T-cell (primary cell): ENCODE measurements at regions not wholly inside any gene's neighbourhood (a gene's known extent, or its start where the extent isn't known, plus 50 kb on each side); places are given as distances from the start of the nearest gene placed in this dataset.

Experiments
- ATAC-seq, 4 experiments: fragments of 200-7000 bp in 3 of 4; fragments of 150-1000 bp in 1 of 4; cut with Tn5 transposase; replicated peaks in 1 of 4; 1 replicate in 3 of 4; 2 replicates in 1 of 4; pipeline ENCODE4 v1.10.0; 2021; ENCODE audit warnings: moderate library complexity in 3 of 4, mild to moderate bottlenecking in 2 of 4, moderate number of reproducible peaks in 1 of 4
- CTCF ChIA-PET, 2 donors: fragments of 300-600 bp; sonication (Branson Sonifier 250); formaldehyde crosslinking; loops; one replicate each; lab custom pipeline; 2022; ENCODE audit warnings: antibody characterized with exemption in 2 of 2; lab: Charles Lee
- POLR2A ChIA-PET, 2 donors: fragments of 300-600 bp; sonication (Branson Sonifier 250); formaldehyde crosslinking; loops; one replicate each; lab custom pipeline; 2022; ENCODE audit warnings: antibody characterized with exemption in 2 of 2; lab: Charles Lee
- DNase-seq, 35 experiments: peaks; one replicate each; pipeline versions ENCODE4 v3.0.0 to v3.0.0-alpha.2; 2013 to 2023
- H3K27ac ChIP-seq: one replicate; pipeline ENCODE4 v1.5.1; 2013; ENCODE audit warnings: low read length
- H3K27me3 ChIP-seq, 2 experiments: replicated peaks in 1 of 2; 1 replicate in 1 of 2; 2 replicates in 1 of 2; pipeline versions ENCODE4 v1.6.1 to v1.7.0; 2013; ENCODE audit warnings: low read length in 1 of 2, mixed read lengths in 1 of 2; ENCODE audit not compliant: control insufficient read depth in 2 of 2, insufficient read depth in 2 of 2; ENCODE audit errors: extremely low read depth in 1 of 2
- H3K36me3 ChIP-seq, 2 donors: 1 replicate in 1 of 2; 2 replicates in 1 of 2; pipeline versions ENCODE4 v1.6.1 to v1.7.0; 2013; ENCODE audit warnings: low read length in 1 of 2; ENCODE audit not compliant: control insufficient read depth in 2 of 2, insufficient read depth in 1 of 2; ENCODE audit errors: extremely low read depth in 1 of 2
- H3K4me1 ChIP-seq, 2 experiments: 1 replicate in 1 of 2; 2 replicates in 1 of 2; pipeline versions ENCODE4 v1.6.1 to v1.7.0; 2013; ENCODE audit warnings: low read length in 2 of 2, mixed read lengths in 1 of 2; ENCODE audit not compliant: insufficient read depth in 2 of 2, control insufficient read depth in 1 of 2; ENCODE audit errors: extremely low read depth in 1 of 2
- H3K4me3 ChIP-seq, 2 donors: 1 replicate in 1 of 2; 2 replicates in 1 of 2; pipeline versions ENCODE4 v1.5.1 to v1.7.0; 2013; ENCODE audit warnings: mild to moderate bottlenecking in 2 of 2, low read length in 1 of 2, moderate library complexity in 1 of 2; ENCODE audit not compliant: control insufficient read depth in 1 of 2; ENCODE audit errors: extremely low read depth in 1 of 2
- H3K9me3 ChIP-seq: 2 replicates; pipeline ENCODE4 v1.7.0; 2013
- H3K27ac Mint-ChIP-seq, 2 donors: one replicate each; pipeline ENCODE4 v1.8.0; 2020 to 2021; ENCODE audit warnings: mild to moderate bottlenecking in 2 of 2, mixed read lengths in 2 of 2
- H3K27me3 Mint-ChIP-seq, 2 donors: one replicate each; pipeline ENCODE4 v1.8.0; 2021 to 2022; ENCODE audit warnings: mixed read lengths in 2 of 2
- H3K36me3 Mint-ChIP-seq: one replicate; pipeline ENCODE4 v1.8.0; 2021; ENCODE audit warnings: mixed read lengths
- H3K4me1 Mint-ChIP-seq, 3 donors: one replicate each; pipeline ENCODE4 v1.8.0; 2020 to 2022; ENCODE audit warnings: mixed read lengths in 3 of 3, mild to moderate bottlenecking in 1 of 3
- H3K4me3 Mint-ChIP-seq, 3 donors: one replicate each; pipeline ENCODE4 v1.8.0; 2020 to 2022; ENCODE audit warnings: mild to moderate bottlenecking in 3 of 3, mixed read lengths in 3 of 3, moderate library complexity in 3 of 3
- H3K9me3 Mint-ChIP-seq, 3 donors: one replicate each; pipeline ENCODE4 v1.8.0; 2020 to 2022; ENCODE audit warnings: mixed read lengths in 3 of 3
- WGBS: methylation state at CpG from one replicate; pipeline ENCODE4 v1.1.5; 2013; ENCODE audit warnings: missing lambda C conversion rate; ENCODE audit not compliant: insufficient coverage; 5-methylcytosine and 5-hydroxymethylcytosine counted together

DNA sequence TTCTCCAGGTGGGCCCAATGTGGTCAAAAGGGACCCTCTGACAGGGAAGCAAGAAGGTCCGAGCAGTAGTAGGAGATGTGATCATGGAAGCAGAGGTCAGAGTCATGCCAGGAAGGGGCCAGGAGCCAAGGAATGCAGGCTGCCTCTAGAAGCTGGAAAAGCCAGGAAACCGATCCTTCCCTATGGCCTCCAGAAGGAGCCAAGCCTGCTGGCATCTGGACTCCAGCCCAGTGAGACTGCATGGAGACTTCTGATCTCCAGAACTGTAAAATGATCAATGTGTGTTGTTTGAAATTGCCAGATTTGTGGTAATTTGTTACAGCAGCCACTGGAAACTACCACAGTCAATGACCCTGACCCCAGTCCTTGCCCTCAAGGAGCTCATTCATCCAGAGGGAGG is 56.8 kb upstream of the SPATA12 start:
- Mint-ChIP-seq H3K36me3 (no peaks in the 10 kb centered on the region), H3K4me1 (peaks cover 5 to 11% (median 5%) of the 10 kb centered on the region in 3 donors), H3K4me3 (no peak overlapping the region), H3K9me3 (no peaks in the 10 kb centered on the region), H3K27me3 (peaks cover 3 to 14% of the 10 kb centered on the region in 2 donors), H3K27ac (no peak overlapping the region)
- no peak overlapping the region for H3K4me3 ChIP-seq
- no peak overlapping the region for H3K27ac ChIP-seq
- H3K36me3 ChIP-seq, result no peaks in the 10 kb centered on the region
- no peak for ATAC-seq
- WGBS, result 66% methylated on average over 2 of the region's 2 CpGs
- POLR2A ChIA-PET, result no interaction called here
- no peaks in the 10 kb centered on the region for H3K9me3 ChIP-seq
- H3K4me1 ChIP-seq, result no peaks in the 10 kb centered on the region
- CTCF ChIA-PET, result interaction anchor here in 1 of 2 donors (0.6 kb wide), 1 partner anchor 499 kb away, joined by 8 read pairs; no protein-coding TSS in a partner anchor
- peaks cover 0 to 28% of the 10 kb centered on the region in 2 experiments for H3K27me3 ChIP-seq
- DNase-seq, result no peak

GRCh38 chr3:57001356-57001755 is 59.1 kb upstream of the SPATA12 start:
- ATAC-seq (no peak), DNase-seq (no peak)
- ChIA-PET CTCF (interaction anchor here in 1 of 2 donors (0.6 kb wide), 1 partner anchor 9 kb away, joined by 7 read pairs; no protein-coding TSS in a partner anchor), POLR2A (no interaction called here)
- peaks cover 0 to 23% of the 10 kb centered on the region in 2 experiments for H3K27me3 ChIP-seq
- H3K36me3 ChIP-seq, result no peaks in the 10 kb centered on the region
- Mint-ChIP-seq H3K27ac (no peak overlapping the region), H3K27me3 (peaks cover 3 to 9% of the 10 kb centered on the region in 2 donors), H3K9me3 (no peaks in the 10 kb centered on the region), H3K4me1 (no peaks in the 10 kb centered on the region), H3K4me3 (no peak overlapping the region), H3K36me3 (no peaks in the 10 kb centered on the region)
- H3K4me1 ChIP-seq, result no peaks in the 10 kb centered on the region
- H3K9me3 ChIP-seq, result no peaks in the 10 kb centered on the region
- 94% methylated on average over 4 of the region's 5 CpGs for WGBS
- H3K4me3 ChIP-seq, result no peak overlapping the region
- H3K27ac ChIP-seq, result no peak overlapping the region

GRCh38 chr3:57000012-57000411 is 60.5 kb upstream of the SPATA12 start:
- WGBS, result no CpG with 5 or more reads among the region's 4 CpGs
- H3K36me3 ChIP-seq, result no peaks in the 10 kb centered on the region
- no peaks in the 10 kb centered on the region for H3K9me3 ChIP-seq
- no peak overlapping the region for H3K27ac ChIP-seq
- CTCF ChIA-PET, result no interaction called here
- Mint-ChIP-seq H3K36me3 (no peaks in the 10 kb centered on the region), H3K4me3 (no peak overlapping the region), H3K27me3 (peaks cover 3 to 4% of the 10 kb centered on the region in 2 donors), H3K9me3 (no peaks in the 10 kb centered on the region), H3K27ac (no peak overlapping the region), H3K4me1 (peaks cover 2 to 7% (median 3%) of the 10 kb centered on the region in 3 donors)
- DNase-seq (no peak), ATAC-seq (no peak)
- no peak overlapping the region for H3K4me3 ChIP-seq
- no peaks in the 10 kb centered on the region for H3K4me1 ChIP-seq
- POLR2A ChIA-PET, result no interaction called here
- peaks cover 0 to 23% of the 10 kb centered on the region in 2 experiments for H3K27me3 ChIP-seq

DNA sequence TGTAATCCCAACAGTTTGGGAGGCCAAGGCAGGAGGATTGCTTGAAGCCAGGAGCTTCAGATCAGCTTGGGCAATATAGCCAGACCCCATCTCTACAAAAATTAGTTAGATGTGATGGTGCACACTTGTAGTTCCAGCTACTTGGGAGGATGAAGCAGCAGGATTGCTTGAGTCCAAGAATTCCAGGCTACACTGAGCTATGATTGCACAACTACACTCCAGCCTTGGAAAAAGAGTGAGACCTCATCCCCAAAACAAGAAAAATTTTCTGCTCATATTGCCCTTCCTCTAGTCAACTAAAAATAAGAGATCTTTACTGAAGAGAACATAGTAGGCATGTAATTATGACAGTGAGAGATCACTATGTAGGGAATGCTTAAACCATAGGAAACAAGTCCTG is 60.9 kb upstream of the SPATA12 start:
- POLR2A ChIA-PET, result interaction anchor here in 1 of 2 donors (0.5 to 0.7 kb wide), 2 partner anchors 170 to 233 kb away, joined by 3 read pairs; no protein-coding TSS in a partner anchor
- no peaks in the 10 kb centered on the region for H3K9me3 ChIP-seq
- H3K4me3 ChIP-seq, result no peak overlapping the region
- DNase-seq, result no peak
- peaks cover 3 to 4% of the 10 kb centered on the region in 2 donors for H3K27me3 Mint-ChIP-seq
- H3K4me1 Mint-ChIP-seq, result peaks cover 2 to 7% (median 3%) of the 10 kb centered on the region in 3 donors
- CTCF ChIA-PET, result interaction anchor here in 1 of 2 donors (0.7 kb wide), 1 partner anchor 302 kb away, joined by 3 read pairs; no protein-coding TSS in a partner anchor
- no peaks in the 10 kb centered on the region for H3K36me3 Mint-ChIP-seq
- no peak overlapping the region for H3K27ac ChIP-seq
- peaks cover 0 to 22% of the 10 kb centered on the region in 2 experiments for H3K27me3 ChIP-seq
- H3K4me3 Mint-ChIP-seq, result no peak overlapping the region
- no peaks in the 10 kb centered on the region for H3K36me3 ChIP-seq
- H3K9me3 Mint-ChIP-seq, result no peaks in the 10 kb centered on the region
- no peak for ATAC-seq
- H3K4me1 ChIP-seq, result no peaks in the 10 kb centered on the region
- H3K27ac Mint-ChIP-seq, result no peak overlapping the region

DNA sequence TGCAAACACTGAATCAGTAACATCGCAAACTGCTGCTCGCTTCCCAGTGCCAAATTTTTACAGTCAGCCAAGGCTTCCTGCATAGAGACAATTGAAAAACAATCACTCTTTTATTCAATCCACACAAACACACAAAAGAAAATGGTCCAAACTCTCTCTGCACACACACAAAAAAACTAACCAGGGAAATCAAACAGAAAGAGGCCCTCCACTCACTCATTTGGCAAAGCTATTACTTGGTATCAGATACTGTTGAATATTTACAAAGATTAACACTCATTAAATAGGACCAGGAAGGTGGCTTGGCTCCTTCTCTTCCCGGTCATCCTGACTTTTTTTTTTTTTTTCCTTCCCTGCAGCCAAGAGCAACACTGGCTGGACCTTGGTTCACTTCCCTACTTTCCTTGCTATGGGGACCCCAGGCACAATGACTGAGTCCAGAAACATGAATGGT is 62.4 kb upstream of the SPATA12 start:
- H3K4me3 Mint-ChIP-seq, result no peak overlapping the region
- Histone ChIP-seq H3K9me3 (no peaks in the 10 kb centered on the region), H3K4me3 (no peak overlapping the region), H3K27ac (no peak overlapping the region), H3K4me1 (no peaks in the 10 kb centered on the region), H3K36me3 (no peaks in the 10 kb centered on the region), H3K27me3 (peaks cover 0 to 7% of the 10 kb centered on the region in 2 experiments)
- no peaks in the 10 kb centered on the region for H3K9me3 Mint-ChIP-seq
- H3K36me3 Mint-ChIP-seq, result no peaks in the 10 kb centered on the region
- DNase-seq (no peak), ATAC-seq (no peak)
- H3K27ac Mint-ChIP-seq, result no peak overlapping the region
- ChIA-PET POLR2A (interaction anchor here in 1 of 2 donors (0.7 kb wide), 1 partner anchor 186 kb away, joined by 6 read pairs; no protein-coding TSS in a partner anchor), CTCF (interaction anchor here in 1 of 2 donors (1.0 kb wide), 2 partner anchors 9 to 198 kb away, joined by 3 to 6 read pairs; no protein-coding TSS in a partner anchor)
- peaks cover 2 to 7% (median 3%) of the 10 kb centered on the region in 3 donors for H3K4me1 Mint-ChIP-seq
- WGBS, result 100% methylated on average over 3 of the region's 3 CpGs
- peaks cover 0 to 1% of the 10 kb centered on the region in 2 donors for H3K27me3 Mint-ChIP-seq

GRCh38 chr3:56997675-56998074 is 62.8 kb upstream of the SPATA12 start:
- no peak overlapping the region for H3K27ac ChIP-seq
- Mint-ChIP-seq H3K4me3 (no peak overlapping the region), H3K27ac (no peak overlapping the region), H3K9me3 (no peaks in the 10 kb centered on the region), H3K27me3 (peaks cover 0 to 1% of the 10 kb centered on the region in 2 donors), H3K36me3 (no peaks in the 10 kb centered on the region), H3K4me1 (peaks cover 2 to 7% (median 3%) of the 10 kb centered on the region in 3 donors)
- ChIA-PET CTCF (interaction anchor here in 1 of 2 donors (1.0 kb wide), 1 partner anchor 9 kb away, joined by 6 read pairs; no protein-coding TSS in a partner anchor), POLR2A (interaction anchor here (0.6 to 0.7 kb wide), 2 partner anchors 186 to 875 kb away, joined by 3 to 6 read pairs; no protein-coding TSS in a partner anchor)
- WGBS, result 86% methylated on average over 4 of the region's 5 CpGs
- H3K36me3 ChIP-seq, result no peaks in the 10 kb centered on the region
- no peaks in the 10 kb centered on the region for H3K4me1 ChIP-seq
- DNase-seq, result no peak
- H3K27me3 ChIP-seq, result peaks cover 0 to 5% of the 10 kb centered on the region in 2 experiments
- H3K9me3 ChIP-seq, result no peaks in the 10 kb centered on the region
- no peak for ATAC-seq
- no peak overlapping the region for H3K4me3 ChIP-seq
